CD4-positive, alpha-beta T cell treated with Interleukin-10 for 1 hour (primary cell): ENCODE measurements at regions not wholly inside any gene's neighbourhood (a gene's known extent, or its start where the extent isn't known, plus 50 kb on each side); places are given as distances from the start of the nearest gene placed in this dataset.

Experiments
- DNase-seq: peaks from one replicate; pipeline ENCODE4 v3.0.0-alpha.2; 2020

DNA sequence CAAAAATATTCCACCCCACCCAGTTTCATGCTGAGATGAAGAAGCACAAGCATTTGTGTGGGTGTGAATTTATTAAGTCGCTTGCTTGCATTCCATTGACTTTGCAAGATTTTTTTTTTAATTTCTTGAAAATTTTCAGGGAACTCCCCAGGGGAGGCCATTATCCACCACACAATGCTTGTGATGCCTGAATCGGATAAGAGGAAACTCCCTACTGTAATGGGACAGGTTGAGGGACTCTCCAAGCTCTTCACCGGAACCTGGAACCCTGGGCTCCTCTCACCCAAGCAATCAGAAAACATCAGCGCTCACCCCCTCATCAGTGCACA is 153.6 kb upstream of the ZMIZ1 start:
- no peak for DNase-seq

DNA sequence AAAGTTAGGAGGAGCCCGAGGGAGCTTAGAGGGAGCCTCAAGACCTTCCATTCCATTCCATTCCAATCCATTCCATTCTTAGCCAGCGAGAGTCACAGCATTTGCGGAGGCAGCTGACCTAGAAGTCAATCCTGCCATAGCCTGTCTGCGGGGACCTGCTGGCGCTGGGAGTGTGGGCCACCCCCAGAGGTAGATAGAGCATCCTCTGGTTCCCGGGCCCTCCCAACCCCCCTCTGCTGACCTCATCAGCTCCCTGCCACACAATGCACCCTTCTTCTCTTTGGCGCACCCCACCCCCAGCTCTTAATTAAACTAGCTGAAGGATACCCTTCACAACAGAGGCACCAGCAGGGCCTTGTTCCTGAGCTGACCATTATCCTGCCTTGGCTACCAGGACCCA is 152.5 kb upstream of the ZMIZ1 start:
- DNase-seq, result no peak

DNA sequence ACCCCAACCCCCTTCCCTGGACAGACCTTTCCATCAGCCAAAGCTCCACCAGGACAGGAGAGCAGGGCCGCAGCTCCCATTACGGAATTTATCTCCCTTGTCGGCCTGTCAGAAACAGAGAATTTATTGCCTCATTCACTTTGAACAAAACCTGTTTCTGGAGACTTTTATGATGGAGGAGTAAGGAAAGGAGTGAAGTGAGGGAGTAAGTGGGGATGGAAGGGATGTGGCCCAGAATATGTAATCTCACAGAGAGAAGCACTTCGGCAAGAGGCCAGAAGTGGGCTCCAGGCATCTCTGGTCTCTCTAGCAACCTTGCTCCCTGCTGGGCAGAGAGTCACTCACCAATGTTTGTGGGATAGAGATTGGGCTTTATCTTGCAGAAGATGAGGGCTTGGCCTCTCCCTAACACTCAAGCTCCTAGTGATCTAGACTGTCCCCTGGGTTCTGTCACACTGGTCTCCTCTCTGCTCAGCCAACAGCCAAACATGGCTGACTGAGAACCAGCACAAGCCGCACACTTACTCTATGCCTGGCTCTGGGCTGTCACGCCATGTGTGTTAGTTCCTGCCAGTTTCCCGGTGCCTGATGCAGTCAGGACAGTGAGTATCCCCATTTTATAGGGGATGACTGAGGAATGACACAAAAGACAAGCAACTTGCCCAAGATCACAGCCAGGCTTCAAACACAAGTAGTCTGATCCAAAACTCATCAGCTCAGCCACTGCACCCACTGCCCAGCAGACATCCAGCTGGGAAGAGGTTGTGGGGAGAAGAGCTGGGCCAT is 149.4 kb upstream of the ZMIZ1 start:
- DNase-seq, result no peak

DNA sequence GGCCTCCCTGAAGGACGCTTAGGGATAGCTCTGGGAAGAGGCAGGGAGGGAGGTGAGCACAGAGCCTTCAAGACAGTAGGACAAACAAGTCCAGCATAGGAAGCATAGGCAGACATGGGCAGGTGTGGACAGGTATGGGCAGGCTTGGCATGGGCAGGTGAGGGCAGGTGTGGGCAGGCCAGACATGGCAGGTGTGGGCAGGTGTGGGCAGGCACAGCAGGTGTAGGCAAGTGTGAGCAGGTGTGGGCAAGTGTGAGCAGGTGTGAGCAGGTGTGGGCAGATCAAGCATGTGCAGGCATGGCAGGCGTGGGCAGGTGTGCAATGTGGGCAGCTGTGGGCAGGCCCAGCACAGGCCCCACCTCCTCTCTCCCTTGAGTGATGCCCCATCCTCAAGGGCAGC is 148.8 kb upstream of the ZMIZ1 start:
- no peak for DNase-seq

DNA sequence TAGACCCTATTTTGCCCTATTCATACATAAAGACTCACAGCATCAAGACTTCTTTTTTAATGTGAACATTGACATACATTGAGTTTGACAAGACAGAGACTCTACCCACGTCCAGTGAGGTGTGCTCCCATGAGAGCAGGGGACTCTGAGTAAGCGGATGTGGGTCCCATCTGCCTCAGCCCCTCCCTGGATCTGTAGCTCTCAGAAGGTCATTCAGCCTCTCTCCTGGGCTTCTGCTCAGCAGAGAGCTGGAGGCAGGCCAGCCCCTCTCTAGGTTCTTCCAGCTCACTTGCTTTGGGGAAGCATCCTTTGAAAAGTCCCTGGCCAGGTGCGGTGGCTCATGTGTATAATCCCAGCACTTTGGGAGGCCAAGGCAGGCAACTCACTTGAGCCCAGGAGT is 146.9 kb upstream of the ZMIZ1 start:
- DNase-seq, result no peak

DNA sequence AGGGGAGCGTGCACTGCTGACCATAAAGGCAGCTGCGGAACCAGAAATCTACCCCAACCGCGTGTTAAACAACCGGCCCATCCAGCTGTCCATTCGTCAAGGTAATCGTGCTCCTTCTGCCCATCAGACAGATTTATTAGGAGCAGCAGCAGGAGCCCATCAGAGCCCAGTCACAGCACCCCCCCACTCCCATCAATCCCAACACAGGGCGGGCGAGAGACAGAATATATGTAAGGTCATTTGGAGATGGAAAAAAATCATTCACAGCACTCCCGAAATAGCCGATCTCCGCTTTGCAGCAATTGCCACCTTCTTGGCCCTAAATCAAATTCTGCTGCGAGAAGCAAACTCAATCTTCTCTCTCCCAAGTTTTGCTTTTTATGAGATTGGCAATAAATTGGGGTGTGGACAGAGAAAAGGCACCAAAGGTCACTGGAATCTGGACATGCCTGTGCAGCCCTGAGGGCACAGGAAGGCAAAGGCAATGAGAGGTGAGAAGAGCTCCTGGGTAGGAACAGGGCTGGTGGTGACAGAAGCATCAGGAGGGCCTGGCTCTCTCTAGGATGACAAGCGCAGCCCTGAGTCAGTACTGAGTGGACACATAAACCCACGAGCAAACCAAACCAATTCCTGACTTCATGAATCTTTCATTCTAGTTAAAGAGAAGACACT is 145.0 kb upstream of the ZMIZ1 start:
- DNase-seq, result no peak

DNA sequence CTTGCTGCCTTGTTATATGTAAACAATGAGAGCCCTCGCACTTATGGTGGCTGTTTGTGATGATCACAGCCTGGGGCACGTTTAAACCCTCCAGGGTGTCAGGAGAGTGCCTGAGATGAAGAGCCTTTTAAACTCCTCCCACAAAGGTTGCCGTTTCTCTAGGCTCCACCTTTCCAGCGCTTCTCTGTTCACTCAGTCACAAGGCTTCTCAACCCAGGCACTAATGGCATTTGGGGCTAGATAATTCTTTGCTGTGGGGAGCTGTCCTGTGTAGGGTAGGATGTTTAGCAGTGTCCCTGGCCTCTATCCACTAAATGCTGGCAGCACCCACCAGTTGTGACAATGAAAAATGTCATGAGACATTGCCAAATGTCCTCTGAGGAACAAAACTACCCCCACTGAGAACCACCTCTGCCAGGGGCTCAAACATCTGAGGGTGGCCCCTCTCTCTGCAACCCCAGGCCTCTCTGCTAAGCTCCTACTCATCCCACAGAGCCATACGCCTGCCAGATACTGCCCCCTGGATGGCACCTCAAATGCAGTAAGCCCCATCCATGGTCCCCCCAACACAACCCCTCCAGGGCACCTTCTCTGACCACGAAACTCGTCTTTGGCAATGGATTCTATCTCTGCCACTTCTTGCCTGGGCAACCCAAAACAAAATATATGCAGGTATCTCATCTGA is 144.3 kb upstream of the ZMIZ1 start:
- no peak for DNase-seq

DNA sequence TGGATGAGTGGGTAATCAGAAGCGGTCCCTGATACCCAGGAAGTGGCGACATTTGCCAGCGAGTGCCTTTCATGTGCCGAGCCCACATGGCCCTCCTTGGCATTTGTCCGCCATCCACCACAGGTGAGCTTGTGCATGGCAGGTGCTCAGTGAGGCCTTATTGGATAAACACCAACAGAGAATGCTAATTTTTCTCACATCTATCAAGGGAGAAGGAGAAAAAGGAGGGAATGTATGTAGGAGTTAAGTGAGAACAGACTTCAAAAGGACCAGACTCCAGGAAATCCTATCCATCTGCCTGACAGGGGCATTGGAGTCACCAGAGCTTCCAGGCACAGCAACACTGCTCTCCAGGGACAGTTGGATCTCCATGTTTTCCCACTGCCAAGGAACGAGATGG is 143.5 kb upstream of the ZMIZ1 start:
- DNase-seq, result no peak

DNA sequence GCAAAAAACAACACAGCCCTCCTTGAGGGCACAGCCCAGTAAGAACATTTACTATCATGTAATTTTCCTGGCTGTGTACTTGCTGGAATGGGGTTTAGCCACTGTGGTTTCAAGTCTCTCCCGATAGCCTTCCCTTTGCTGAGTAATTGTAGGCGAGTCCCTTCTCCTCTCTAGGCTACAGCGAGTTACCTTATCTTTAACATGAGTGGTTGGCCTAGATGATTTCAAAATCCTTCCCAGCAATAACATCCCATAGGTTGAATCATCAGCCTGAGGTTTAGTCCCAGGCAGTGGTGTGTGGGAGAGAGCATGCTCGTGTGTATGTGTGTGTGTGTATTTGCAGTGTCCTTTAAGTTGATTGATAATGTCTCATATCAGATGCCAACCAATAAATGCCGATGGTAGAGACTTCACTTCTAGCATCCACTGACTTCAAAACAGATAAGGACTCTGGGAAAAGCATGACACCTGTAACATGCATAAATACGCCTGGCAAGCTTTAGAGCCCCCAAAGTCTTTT is 142.9 kb upstream of the ZMIZ1 start:
- DNase-seq, result no peak

DNA sequence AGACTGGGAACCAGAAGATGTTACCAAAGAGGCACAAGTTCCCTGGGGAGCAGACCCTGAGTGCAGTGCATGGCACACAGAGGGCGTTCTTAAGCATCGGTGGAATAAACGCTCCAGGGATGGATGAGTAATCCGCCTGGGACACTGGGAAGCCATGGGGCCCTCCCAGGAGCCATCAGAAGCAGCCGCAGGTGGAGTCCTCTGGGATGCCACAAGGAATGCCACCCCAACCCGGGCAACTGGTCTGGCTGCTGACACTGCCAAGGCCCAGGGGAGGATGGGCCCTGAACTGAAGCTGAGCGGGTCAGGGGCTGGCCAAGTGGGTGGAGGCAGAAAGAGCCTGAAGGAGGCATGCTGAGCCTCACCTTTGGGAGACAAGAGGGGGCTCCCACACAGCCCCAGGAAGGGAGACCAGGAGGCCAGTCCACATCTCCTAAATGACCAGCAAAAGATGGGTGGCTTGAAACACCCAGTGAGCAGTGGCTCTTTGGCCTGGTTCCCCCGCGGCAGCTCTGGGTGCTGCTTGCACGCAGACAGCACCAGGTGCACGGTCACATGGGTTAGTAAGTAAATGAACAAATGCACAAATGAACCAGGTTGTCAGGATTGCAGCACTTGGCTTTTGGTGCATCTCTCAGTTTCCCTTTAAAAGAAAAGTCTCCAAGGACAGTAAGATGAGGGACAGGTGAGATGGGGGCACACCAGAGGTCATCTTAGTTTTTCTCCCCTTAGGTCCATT is 141.3 kb upstream of the ZMIZ1 start:
- DNase-seq, result no peak

DNA sequence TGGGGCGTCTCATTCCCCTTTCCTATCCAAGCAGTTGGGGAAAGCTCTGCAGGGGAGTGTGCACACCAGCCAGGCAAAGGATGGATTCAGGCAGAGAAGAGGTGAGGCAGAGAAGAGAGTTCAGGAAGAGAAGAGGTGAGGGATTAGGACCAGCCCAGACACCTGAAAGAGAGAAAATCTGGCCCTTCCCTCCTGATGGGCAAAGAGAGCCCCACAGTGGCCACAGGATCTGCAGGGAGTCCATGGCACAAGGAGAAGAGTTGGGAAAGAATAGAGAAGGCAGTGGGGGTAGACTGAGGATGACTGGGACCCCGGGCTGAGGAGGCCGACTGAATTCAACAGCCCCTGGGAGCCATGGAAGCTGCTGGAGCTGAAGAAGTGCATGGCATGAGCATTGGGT is 140.4 kb upstream of the ZMIZ1 start:
- DNase-seq, result no peak

DNA sequence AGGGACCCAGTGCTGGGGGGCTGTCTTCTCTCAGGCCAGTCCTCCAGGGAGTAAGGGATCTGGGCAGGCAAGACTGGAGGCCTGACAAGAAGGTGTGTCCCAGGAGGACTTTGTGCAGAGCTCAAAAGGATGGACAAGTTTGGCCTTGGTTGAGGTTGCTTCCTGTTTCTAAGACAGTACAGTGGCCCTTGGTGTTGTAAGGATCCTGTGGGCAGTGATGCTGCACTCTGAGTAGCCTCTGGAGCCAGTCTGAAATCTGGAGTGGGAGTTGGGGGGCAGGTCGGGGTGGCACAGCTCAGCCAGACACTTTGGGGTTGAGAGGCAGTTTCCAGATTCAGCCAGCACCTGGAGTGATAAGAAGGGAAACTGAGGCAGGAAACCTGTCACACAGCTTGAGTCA is 139.2 kb upstream of the ZMIZ1 start:
- DNase-seq, result no peak

DNA sequence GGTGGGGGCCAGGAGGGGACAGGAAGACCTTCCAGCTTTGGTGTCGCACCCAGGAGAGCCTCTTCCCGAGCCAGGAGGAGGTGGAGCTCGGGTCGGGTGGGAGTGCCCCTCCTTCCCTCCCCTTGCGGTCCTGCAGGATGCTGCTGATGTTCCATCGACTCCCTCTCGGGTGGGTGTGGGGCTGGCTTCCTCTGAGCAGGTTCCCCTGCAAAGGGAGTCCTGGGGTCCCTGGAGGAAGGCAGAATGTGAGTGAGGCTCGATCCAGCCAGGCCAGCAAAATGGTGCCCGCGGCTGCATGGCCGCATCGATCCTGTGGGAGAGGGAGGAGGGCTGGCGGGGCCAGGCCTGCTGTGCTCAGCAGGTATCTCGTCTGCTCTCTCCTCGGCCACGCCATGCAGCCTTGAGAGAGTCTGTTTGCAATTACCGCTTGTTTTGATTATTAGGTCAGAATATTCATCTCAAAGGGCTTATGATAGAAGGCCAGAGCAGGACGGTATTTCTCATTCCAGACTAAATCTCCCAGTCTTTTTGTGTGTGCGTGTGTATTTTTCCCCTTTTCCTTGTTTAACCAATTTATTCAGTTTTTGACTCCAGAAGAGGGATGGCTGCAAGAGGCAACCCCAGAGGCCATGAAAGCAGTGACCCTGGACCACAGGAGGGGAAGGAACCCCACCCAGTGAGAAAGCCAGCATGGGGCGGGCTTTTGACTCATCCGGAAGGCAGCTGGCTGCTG is 137.3 kb upstream of the ZMIZ1 start:
- no peak for DNase-seq

DNA sequence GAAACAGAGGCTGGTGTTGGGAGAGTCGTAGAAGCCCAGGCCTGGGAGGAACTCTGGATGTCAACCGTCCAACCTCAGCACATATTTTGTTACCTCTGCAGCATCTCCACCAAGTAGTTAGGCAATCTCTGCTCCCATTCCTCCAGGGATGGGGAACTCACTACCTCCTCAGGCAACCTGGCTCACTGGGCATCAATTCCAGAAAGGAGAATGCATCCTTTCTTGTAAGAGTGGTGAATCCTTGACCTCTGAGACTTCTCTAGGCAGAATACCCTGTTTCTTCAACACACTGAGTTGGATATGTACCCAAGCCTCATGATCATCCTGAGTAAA is 136.7 kb upstream of the ZMIZ1 start:
- DNase-seq, result no peak

DNA sequence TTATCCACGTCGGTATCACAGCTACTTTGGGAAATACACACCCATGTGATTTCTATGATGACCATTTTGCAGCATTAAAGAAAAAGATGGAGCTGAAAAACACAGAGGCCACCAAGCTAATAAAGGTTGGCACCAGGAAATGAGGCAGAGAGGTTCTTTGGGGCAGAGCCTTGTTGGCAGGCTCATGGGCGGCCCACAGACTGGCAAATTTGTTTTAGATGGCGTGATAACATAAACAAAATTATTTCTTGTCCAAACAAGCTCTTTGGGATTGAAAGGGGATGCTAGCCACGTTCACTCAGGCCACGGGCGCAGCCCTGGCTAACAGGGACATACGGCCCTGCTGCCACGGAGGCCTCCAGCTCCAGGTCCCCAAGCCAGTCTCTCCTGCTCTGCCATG is 135.9 kb upstream of the ZMIZ1 start:
- no peak for DNase-seq

DNA sequence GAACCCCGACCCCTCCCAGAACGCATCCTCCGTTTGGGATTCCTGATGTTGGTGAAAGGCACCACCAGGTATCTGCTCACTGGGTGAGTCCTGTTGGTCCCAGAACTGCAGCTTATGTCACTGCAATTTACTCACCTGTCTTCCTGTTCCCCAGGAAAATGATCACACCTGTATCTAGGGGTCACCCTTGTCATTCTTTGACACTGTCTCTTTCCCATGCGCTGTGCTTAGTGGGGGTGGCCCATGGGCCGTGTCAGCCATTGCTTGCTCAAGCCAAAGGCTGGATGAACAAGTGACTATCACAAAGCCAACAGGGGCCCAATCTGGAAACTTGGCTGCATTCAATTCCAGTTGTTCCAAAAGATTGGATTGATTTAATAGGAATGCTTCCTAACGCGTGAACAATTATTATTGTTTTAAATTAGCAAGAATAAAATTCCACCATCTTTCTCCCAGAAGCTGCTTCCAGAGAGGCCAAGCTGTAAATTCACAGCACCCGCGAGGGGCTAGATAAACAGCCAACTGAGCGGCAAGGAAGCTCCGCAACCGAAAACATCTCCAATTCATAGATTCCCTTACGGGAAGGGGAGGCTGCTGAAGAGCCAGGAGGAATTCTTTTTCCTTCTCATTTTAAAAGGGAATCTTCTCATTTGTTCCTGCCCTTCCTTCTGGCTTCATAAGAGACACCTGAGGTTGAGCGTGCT is 134.8 kb upstream of the ZMIZ1 start:
- peak; percentile 13 for DNase-seq

DNA sequence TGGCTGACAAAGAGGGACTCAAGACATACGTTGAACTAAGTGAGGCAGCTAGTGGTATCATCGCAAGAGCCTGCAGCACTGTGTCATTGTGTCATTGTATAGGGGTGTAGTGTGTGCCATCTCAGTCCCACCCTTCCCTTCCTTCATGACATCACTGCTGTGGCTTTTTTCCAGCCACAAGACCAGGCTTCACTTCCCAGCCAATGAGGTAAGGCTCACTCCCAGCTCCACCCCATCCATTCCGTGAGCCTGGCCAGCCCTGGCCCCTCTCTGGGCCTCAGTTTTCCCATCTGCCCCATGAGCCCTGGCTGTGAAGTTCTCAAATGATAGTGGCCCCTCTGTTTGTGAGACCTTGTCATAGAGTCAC is 134.3 kb upstream of the ZMIZ1 start:
- no peak for DNase-seq

DNA sequence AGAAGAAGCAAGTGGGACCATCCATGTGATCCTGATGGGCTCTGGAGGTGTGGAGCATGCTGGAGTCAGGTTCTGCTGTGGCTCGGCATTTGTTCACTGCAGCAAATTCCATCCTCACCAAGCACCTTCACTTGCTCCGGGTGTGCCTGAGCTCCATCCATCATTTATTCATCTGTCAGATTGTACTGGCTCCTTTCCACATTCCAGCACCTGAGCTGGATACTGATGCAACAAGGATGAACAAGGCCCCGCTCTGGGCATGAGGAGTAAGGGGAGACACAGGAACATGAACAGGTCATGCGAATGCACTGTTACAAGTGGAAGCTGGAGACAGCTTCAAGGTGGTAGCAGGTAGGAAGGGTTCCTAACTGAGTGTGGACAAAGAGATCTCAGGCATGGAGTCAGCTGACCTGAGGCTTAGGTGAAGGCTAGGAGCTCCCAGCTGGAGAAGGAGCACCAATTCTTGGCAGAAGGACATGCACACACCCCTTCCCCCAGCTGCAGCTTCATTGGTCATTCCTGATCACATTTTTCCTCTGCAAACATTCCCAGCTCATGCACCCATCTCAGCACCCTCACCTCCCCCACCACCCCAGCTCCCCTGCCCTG is 133.7 kb upstream of the ZMIZ1 start:
- no peak for DNase-seq

DNA sequence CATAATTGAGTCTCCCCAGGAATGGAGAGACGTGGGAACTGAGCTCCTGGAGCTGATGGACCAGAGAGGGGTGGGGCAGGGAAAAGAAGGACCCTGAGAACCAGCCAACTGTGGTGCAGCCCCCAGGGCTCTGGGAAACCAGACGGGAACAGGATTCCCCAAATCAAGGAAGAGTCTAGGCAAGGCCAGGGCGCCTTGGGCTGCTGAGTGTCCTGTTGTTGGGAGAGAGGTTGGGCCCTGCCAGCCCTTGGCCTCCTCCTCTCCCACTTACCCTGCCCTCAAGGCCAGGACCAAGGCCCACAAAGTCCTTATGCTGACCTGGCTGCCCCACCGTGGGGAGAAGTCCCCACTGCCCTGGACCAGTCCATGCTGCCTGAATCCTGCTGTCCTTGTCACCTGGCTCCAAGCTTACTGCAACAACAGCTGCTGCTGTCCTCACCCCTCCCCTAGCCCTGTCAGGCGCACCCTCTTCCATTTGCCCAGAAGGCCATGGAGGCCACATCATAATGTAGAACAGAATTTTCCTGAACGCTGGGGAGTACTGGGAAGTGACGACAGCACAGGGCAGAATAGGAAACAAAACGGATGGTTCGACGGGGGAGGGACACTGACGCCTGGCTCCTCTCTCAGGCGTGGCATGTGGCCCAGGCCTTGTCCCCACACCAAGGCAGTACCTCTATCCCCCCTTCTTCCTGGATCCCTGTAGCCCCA is 132.9 kb upstream of the ZMIZ1 start:
- DNase-seq, result no peak

DNA sequence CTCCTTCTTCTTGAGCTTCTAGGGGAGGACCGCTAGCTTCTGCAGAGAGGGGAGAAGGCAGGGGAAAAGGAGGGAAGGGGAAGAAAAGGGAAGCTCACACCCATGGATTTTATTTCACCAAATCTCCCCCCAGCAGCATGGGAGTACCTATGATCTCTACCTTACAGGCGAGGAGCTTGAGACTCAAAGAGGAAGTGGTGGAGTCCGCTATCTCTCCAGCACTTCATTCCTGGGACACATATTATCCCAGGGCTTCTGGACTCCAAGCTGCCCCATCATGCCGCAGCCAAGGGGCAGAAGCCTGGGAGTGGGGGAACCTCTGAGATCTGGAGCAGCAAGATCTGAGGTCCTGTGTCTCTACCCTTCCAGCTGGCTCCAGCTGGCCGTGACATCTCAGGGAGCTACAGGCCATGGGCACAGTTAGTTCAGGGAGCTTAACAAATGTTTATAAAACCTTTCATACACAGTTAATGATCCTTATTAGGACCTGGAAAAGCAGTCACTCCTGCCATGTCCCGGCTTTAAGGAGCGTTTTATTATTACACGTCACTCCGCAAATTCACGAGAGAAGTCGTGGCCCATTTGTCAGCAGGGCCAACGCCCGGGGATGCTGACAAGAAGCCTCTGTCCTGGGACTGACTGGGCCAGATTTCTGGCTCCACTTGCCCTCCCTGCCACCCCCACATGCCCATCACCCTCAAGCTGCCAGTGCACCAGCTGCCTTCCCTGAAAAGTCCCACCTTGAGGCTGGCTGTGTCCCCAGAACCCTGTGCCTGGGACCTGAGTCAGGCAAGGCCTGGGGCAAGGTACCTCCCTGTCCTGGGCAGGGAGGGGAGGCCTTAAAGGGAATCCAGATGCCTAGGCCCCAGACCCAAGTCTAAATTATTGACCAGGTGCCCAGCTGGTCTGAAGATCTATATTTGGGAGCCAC is 132.1 kb upstream of the ZMIZ1 start:
- DNase-seq, result no peak
